Gastroesophageal sphincter (tissue), 4 donors: ENCODE measurements at regions not wholly inside any gene's neighbourhood (a gene's known extent, or its start where the extent isn't known, plus 50 kb on each side); places are given as distances from the start of the nearest gene placed in this dataset.

Experiments used
- ATAC-seq: fragments of 150-250 bp; one replicate; pipeline ENCODE4 v1.9.1; 2016; ENCODE audit warnings: mild to moderate bottlenecking, moderate library complexity
- H3K27ac ChIP-seq, 4 donors: fragments of 200-600 bp; sonication (generic) in 3 of 4; 1 replicate in 3 of 4; 2 replicates in 1 of 4; pipeline ENCODE4 v1.5.1; 2016 to 2019
- H3K27me3 ChIP-seq: fragments of 200-600 bp; sonication (generic); one replicate; pipeline ENCODE4 v1.5.1; 2019
- H3K36me3 ChIP-seq, 2 donors: fragments of 200-600 bp; sonication (generic); one replicate each; pipeline ENCODE4 v1.5.1; 2019; ENCODE audit warnings: control low read depth in 1 of 2
- H3K4me1 ChIP-seq, 3 donors: fragments of 200-600 bp; sonication (generic); 1 replicate in 2 of 3; 2 replicates in 1 of 3; pipeline ENCODE4 v1.5.1; 2016 to 2019; ENCODE audit warnings: control low read depth in 2 of 3
- H3K4me3 ChIP-seq, 2 donors: fragments of 200-600 bp; sonication (generic); one replicate each; pipeline ENCODE4 v1.5.1; 2019; ENCODE audit warnings: mild to moderate bottlenecking in 1 of 2, moderate library complexity in 1 of 2
- H3K9me3 ChIP-seq, 3 donors: fragments of 200-600 bp; sonication (generic); one replicate each; pipeline ENCODE4 v1.5.1; 2017 to 2019; ENCODE audit warnings: control low read depth in 2 of 3
- CTCF ChIP-seq, 4 experiments: fragments of 200-600 bp in 2 of 4; fragments of 450-650 bp in 2 of 4; sonication (generic) in 1 of 4; IDR thresholded peaks; one replicate each; pipeline ENCODE4 v1.5.1; 2017 to 2019; ENCODE audit warnings: antibody characterized with exemption in 4 of 4, mild to moderate bottlenecking in 2 of 4, moderate library complexity in 2 of 4
- EP300 ChIP-seq: sonication (generic); formaldehyde crosslinking; IDR thresholded peaks from one replicate; pipeline ENCODE4 v1.6.1; 2017; ENCODE audit warnings: antibody characterized with exemption, mild to moderate bottlenecking
- POLR2A ChIP-seq, 2 donors: fragments of 450-650 bp; IDR thresholded peaks; one replicate each; pipeline ENCODE4 v1.6.1; 2017; ENCODE audit warnings: antibody characterized with exemption in 2 of 2, mild to moderate bottlenecking in 2 of 2, moderate library complexity in 1 of 2
- POLR2AphosphoS5 ChIP-seq: sonication (generic); formaldehyde crosslinking; IDR thresholded peaks from one replicate; pipeline ENCODE4 v1.6.1; 2017; ENCODE audit warnings: antibody characterized with exemption
- WGBS, 2 donors: methylation state at CpG; one replicate each; pipeline ENCODE4 v1.1.5; 2018; ENCODE audit warnings: low coverage in 1 of 2; 5-methylcytosine and 5-hydroxymethylcytosine counted together

GRCh38 chr13:50417597-50417996 is 402.4 kb downstream of the KCNRG start:
- no peaks in the 10 kb centered on the region for H3K27me3 ChIP-seq
- ATAC-seq = no peak
- TF ChIP-seq CTCF (IDR thresholded peaks at IDR 0.05) = no peak
- no peak for TF ChIP-seq EP300
- TF ChIP-seq POLR2A (IDR thresholded peaks at IDR 0.05) = no peak
- no peak for TF ChIP-seq POLR2AphosphoS5
- no peak overlapping the region for H3K27ac ChIP-seq
- WGBS, 2 donors = 86 to 100% methylated on average over 3 to 5 of the region's 7 CpGs
- H3K4me3 ChIP-seq = no peak overlapping the region
- H3K9me3 ChIP-seq = no peaks in the 10 kb centered on the region
- H3K4me1 ChIP-seq = peaks cover 9 to 54% (median 15%) of the 10 kb centered on the region in 3 donors
- no peaks in the 10 kb centered on the region for H3K36me3 ChIP-seq

GRCh38 chr13:50419331-50419865 is 404.2 kb downstream of the KCNRG start:
- TF ChIP-seq CTCF (IDR thresholded peaks at IDR 0.05) (no peak), EP300 (no peak), POLR2A (IDR thresholded peaks at IDR 0.05) (no peak)
- H3K27me3 ChIP-seq = no peaks in the 10 kb centered on the region
- H3K9me3 ChIP-seq = no peaks in the 10 kb centered on the region
- WGBS, 2 donors = 20 to 38% methylated on average over 2 of the region's 2 CpGs
- peaks cover 9 to 57% (median 15%) of the 10 kb centered on the region in 3 donors for H3K4me1 ChIP-seq
- no peak for ATAC-seq
- no peaks in the 10 kb centered on the region for H3K36me3 ChIP-seq
- H3K4me3 ChIP-seq = peak overlapping the region in 1 of 2 donors; percentile 25
- H3K27ac ChIP-seq = peak overlapping the region; percentile 34 to 70 (median 45)

GRCh38 chr13:50419896-50420295 is 404.7 kb downstream of the KCNRG start:
- WGBS, 2 donors = 13 to 25% methylated on average over 5 to 6 of the region's 6 CpGs
- Histone ChIP-seq H3K36me3 (no peaks in the 10 kb centered on the region), H3K27me3 (no peaks in the 10 kb centered on the region), H3K27ac (peak overlapping the region; percentile 34 to 70 (median 45)), H3K9me3 (no peaks in the 10 kb centered on the region), H3K4me3 (peak overlapping the region in 1 of 2 donors; percentile 25), H3K4me1 (peaks cover 9 to 57% (median 15%) of the 10 kb centered on the region in 3 donors)
- TF ChIP-seq POLR2A (IDR thresholded peaks at IDR 0.05) = no peak
- TF ChIP-seq EP300 = no peak
- TF ChIP-seq POLR2AphosphoS5 = no peak
- no peak for TF ChIP-seq CTCF (IDR thresholded peaks at IDR 0.05)
- no peak for ATAC-seq

GRCh38 chr13:50420718-50421472 is 405.7 kb downstream of the KCNRG start:
- no peak for TF ChIP-seq POLR2AphosphoS5
- TF ChIP-seq CTCF (IDR thresholded peaks at IDR 0.05) = no peak
- TF ChIP-seq POLR2A (IDR thresholded peaks at IDR 0.05) = no peak
- no peak for TF ChIP-seq EP300
- no peak for ATAC-seq
- H3K9me3 ChIP-seq = no peaks in the 10 kb centered on the region
- peaks cover 9 to 57% (median 15%) of the 10 kb centered on the region in 3 donors for H3K4me1 ChIP-seq
- no peaks in the 10 kb centered on the region for H3K27me3 ChIP-seq
- H3K27ac ChIP-seq = peak overlapping the region in 2 of 4 donors; percentile 56 to 70
- no peak overlapping the region for H3K4me3 ChIP-seq
- WGBS, 2 donors = 6 to 36% methylated on average over 5 to 6 of the region's 6 CpGs
- H3K36me3 ChIP-seq = no peaks in the 10 kb centered on the region
